ENCODE measurements at regions not wholly inside any gene's neighbourhood (a gene's known extent, or its start where the extent isn't known, plus 50 kb on each side); places are given as distances from the start of the nearest gene placed in this dataset.
A peak's percentile ranks its signal among the peaks of the same experiment; 100 is the strongest.
"Not testable (repeated sequence)": the region's sequence is repeated elsewhere in the genome, so short reads cannot be mapped to it uniquely, and the experiment has no call there.

DNA sequence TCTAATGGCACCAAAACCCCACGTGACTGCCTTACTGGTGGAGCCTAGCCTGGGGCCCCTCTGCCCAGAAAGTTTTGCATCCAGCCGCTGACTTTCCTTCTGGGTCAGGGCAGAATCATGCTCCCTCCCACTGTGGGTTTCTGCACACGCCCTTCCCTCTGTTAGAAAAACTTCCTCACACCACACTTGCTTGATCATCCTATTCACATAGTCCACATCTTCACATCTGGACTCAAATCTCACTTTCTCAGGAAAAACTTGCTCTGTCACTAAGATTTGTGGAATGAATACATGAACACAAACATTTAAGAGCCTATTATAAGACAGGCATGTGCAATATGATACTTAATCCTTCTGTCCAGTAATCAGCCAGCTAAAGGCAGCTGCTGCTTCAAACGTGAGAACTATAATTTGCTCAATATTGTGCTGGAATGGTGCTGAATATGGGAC lies 274.7 kb downstream of the RND3 start:
- DNase-seq (ENCODE audit: low read depth), result no peak

DNA sequence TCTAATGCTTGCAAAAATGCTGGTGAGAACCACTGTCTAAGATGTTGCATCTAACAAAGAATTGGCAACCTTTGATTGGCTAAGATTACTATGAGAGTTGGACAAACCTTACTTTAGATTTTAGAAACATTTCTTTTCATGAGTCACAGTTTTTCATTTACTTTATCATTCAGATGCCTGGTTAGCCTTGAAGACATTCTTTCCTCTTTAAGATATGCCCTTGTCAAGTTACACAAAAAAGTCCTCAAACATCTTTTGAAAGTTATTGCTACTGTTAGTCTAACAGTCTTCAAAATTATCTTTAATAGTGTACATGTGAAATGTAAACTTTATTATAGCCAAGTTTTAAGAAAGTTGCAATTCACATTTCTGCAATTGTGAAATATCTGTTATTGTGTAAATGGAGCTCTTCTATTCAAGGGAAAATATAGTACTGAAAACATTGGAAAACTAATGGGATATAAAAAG lies 276.3 kb downstream of the RND3 start:
- DNase-seq (ENCODE audit: low read depth), result no peak

DNA sequence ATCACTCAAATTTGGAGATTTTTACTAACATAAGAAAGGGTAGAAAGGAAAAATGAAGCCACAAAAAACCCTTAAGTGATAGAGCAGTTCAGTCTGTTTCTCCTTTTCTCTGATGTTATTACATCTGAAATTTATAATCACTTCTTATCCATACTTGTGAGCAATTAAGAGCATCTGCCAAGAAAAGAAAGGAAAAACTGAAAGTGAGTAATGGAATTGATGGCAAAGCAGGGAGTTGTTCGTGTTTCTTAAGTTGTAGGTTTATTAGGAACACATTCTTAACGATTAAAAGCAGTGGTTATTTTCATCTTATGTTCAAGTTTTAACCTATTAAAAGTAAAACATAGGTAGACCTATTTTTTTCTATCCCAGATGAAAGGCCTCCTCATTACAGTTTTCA lies 277.7 kb downstream of the RND3 start:
- no peak for DNase-seq (ENCODE audit: low read depth)

DNA sequence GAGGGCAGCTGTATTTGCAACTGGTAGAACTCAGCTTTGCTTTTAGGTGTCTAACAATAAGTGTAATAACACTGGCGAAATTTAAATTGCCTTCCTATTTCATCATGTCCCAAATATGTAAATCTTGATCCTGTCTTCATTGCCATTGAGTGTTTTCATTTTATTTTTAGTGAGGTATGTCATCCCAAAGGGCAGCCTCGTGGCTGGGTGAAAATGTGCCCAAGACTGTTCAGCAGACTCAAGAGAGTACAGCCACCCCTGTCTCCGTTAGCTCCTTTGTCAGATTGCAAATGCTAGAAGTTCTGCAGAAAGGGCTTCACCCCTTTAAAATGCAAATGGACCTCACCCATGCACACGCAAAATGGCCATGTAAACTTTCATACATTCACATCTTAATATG lies 278.8 kb downstream of the RND3 start:
- DNase-seq (ENCODE audit: low read depth), result no peak

DNA sequence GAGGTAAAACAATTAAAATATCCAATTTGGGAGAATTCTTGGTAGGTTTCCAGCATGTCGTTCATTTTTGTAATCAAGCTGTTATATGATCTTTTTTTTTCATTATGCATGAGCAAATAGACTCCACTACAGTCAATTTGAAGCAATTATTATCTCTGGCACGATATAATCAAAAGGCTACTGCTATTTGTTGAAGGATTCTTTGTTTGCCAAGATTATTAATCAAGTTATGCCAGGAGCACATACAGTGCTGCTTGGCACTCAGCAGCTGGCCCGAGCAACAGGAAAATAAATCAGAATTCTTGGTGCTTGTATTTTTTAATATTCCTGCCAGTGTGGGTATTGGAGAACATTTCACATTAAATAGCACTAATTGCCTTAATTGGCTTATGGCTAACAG lies 279.5 kb downstream of the RND3 start:
- DNase-seq (ENCODE audit: low read depth), result no peak

DNA sequence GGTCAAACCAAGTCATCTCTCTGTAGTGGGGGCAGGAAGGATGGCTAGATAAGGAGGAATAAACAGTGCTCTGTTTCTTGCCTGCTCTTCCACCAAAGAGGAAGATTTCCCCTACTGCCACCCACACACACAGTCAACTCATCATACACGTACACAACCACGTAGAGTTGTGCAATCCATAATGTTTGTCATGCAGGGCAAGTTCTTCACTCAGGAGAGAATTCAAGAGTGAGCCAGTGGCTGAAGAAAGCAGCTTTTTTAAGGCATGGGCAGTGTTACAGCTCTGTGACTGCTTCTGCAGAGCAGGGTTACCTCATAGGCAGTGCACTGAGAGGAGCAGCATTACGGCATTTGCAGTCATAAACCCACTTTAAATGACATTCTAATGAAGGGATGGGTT lies 283.0 kb downstream of the RND3 start:
- DNase-seq (ENCODE audit: low read depth), result peak; percentile 2

DNA sequence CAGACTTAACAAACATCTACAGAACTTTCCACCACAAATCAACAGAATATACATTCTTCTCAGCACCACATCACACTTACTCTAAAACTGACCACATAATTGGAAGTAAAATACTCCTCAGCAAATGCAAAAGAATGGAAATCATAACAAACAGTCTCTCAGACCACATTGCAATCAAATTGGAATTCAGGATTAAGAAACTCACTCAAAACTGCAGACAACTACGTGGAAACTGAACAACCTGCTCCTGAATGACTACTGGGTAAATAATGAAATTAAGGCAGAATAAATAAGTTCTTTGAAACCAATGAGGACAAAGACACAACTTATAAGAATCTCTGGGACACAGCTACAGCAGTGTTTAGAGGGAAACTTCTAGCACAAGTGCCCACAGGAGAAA lies 292.7 kb downstream of the RND3 start:
- DNase-seq (ENCODE audit: low read depth), result not testable (repeated sequence)

DNA sequence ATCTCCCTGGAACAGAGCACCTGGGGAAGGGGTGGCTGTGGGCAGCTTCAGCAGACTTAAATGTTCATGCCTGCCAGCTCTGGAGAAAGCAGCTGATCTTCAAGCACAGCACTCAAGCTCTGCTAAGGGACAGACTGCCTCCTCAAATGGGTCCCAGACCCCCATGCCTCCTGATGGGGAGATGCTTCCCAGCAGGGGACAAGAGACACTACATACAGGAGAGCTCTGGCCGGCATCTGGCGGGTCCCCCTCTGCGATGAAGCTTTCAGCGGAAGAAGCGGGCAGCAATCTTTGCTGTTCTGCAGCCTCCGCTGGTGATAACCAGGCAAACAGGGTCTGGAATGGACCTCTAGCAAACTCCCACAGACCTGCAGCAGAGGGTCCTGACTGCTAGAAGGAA lies 294.8 kb downstream of the RND3 start:
- DNase-seq (ENCODE audit: low read depth), result no peak

DNA sequence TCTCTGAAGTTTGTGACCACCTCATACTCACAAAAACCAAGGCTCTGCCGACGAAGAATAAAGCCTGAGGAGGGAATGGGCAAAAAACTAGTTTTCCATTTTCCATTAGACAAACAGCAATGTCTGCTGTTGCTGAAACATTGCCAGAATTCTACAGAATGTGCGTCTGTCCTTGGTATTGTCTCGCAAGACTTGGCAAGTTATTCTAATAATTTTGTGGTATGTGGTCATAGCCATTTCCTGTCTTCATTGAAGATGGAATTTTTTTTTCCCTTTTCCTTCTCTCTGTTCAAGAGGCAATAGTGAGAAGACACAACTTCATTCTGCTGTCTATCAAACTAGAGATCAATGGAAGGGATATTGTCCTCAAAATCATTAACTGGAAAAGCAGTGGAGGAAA lies 296.1 kb downstream of the RND3 start:
- no peak for DNase-seq (ENCODE audit: low read depth)

DNA sequence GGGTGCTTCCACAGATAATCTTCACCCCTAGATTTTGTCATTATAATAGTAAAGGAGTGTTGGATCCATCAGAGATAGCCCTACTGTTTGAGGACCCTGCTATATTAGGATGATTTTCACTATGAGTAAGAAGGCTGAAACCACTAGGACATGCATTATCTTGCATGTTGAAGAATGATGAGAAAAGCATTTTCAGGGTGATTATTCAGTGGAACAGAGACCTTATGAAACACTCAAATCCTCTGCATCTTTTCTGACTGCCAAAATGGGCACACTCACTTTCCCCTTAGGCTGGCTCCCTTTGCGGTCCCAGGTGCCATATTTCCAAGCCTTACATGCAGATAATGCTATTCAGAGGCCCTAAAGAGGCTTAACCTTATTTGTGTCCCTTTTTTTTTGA lies 296.9 kb downstream of the RND3 start:
- no peak for DNase-seq (ENCODE audit: low read depth)

DNA sequence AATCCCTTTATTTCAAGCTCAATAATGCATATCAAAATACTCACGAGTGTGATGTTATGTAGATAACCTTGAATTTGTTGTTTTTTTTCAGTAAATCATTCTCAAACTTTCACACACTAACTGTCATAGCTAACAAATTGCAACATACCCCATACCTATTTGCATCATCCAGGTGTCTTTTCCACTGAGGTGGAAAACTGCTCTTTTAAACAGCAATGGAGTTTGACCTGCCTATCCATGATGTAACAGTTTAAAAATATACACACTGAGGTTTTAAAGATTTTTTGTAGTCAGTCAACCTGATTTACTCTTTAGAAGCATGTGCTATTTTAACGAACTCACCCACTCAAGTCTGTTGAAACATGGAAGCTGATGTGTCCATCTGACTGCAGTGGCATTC lies 298.7 kb downstream of the RND3 start:
- no peak for DNase-seq (ENCODE audit: low read depth)

DNA sequence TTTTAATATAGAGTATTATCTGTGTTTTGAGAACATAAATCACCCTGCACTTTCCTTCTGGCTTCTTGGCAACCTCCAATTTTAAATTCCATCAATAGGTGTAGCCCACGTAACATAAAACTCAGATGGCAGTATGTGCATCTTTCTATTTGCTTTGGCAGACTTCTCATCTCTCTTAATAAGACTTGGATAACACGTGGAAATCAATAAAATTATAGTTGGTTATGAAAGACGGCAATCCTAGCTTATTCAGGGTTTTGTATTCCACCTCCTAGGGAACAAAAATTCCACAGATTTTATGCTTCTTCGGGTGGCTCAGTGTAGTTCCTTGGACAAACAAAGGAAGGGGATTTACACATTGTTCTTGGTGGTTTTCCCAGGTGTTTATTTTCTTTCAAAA lies 299.3 kb downstream of the RND3 start:
- DNase-seq (ENCODE audit: low read depth), result no peak

DNA sequence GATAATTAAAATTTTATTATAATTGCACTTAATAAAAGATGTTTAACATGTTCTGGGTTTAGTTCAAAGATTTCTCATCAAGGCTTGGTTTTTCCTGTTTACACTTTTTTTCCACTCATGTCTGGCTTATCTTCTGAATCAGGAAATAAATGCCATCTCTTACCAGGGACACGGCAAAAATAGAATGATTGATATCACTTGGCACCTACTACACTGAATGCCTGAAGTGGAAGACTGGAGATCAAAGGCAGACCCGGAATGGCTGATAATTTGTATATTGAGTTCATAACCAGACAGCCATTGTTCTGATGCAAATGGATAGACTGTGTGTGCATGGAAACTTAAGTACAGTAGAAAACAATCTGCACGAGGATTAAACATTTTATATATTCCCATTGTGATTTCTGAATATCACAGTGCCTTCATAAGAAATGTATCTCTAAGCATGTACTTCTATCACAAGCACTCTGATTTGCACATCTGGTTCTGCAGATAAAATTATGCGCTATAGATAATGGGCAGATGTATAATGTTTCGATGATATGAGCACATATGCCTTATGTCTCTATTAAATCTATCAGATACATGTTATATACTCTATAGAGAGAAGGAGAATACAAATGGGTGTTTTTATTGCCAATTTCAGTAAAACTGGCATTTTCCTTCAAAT lies 304.8 kb downstream of the RND3 start:
- DNase-seq (ENCODE audit: low read depth), result no peak

DNA sequence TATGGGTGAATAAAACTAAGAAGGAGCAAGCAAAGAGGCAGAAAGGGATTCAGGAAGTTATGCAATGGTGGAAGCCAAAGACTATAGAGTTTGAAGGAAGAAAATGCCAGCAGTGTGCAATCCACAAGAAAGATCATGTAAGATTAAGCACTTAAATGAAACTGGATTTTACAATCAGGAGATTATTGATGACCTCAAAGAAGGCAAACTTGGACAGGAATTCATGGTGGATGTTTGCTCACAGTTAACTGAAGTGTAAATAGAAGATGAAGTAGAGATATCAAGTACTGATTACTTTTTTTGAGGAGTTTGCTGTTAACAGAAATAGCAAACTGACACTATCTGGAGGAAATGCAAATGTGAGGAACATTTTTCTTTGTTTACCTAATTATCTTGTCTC lies 308.9 kb downstream of the RND3 start:
- DNase-seq (ENCODE audit: low read depth), result no peak

DNA sequence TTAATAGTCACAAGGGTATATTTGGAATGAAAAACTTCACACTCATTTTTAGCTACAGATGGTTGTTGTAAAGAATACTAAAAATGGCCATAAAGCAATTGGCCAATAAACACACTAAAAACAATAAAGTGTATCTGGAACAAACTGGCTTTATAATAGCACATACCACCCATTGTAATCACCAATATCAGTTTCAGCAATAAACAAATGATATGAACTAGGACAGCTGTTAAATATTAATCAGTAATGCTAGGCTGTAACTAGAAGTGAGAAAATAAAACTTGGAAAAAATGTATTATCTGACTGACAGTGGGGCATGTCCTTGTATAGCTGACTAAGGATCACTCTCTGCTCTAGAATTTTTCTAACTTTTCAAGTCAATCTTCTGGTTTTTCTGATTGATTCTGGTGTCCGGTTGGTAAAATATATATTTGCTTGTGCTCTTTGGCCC lies 312.5 kb downstream of the RND3 start:
- no peak for DNase-seq (ENCODE audit: low read depth)

DNA sequence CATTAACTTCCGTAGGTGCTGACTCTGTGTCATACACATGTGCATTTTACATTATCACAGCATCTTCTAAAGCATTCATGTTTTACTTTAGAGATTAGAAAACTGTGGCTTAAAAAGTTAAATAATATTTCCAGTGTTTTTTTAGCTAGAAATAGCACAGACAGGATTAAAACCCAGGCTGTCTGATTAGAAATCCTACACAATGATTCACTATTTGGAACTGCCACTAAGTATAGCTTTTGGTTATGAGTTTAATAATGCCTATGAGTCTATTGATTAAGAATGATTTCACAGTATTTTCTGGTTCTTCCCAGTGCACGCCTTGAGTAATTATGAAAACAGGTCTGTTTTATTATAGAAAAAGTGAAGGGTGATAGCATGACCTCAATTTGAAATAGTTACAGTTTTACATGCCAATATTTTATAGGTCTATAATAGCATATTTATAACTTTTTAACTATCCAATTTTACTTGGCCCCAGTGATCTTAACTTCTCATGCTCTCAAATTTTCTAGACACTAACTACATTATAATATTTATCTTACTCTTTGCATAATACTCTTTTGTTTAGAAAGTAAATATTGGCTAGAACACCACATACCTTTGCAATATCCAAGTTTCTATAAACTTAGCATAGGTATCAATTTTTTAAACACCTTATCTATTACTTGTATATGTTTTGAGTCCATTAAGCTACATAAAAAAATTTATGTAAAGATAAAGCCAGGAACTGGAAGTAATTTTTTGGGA lies 313.2 kb downstream of the RND3 start:
- no peak for DNase-seq (ENCODE audit: low read depth)

DNA sequence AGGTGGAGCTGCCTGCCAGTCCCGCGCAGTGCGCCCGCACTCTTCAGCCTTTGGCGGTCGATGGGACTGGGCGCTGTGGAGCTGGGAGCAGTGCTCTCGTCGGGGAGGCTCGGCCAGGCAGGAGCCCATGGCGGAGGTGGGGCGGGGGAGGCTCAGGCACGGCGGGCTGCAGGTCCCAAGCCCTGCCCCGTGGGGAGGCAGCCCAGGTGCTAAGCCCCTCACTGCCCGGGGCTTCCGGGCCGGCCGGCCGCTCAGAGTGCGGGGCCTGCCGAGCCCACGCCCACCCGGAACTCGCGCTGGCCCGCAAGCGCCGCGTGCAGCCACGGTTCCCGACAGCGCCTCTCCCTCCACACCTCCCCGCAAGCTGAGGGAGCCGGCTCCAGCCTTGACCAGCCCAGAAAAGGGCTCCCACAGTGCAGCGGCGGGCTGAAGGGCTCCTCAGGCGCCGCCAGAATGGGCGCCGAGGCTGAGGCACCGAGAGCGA lies 316.4 kb downstream of the RND3 start:
- no peak for DNase-seq (ENCODE audit: low read depth)

DNA sequence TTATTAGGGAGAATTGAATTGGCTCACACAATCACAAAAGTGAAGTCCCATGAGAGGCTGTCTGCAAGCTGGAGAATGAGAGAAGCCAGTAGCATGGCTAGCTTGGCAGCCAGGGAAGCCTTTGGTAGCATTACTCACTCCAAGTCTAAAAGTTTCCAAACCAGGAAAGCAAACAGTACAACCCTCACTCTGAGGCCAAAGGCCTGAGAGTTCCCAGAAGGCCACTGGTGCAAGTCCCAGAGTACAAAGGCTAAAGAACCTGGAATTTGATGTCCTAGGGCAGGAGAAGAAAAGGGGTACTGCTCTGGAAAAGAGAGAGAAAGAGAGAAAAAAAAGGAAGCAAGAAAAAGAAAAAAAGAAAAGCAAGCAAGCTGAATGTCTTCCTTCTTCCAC lies 318.2 kb downstream of the RND3 start:
- peak; percentile 32 for DNase-seq (ENCODE audit: low read depth)

DNA sequence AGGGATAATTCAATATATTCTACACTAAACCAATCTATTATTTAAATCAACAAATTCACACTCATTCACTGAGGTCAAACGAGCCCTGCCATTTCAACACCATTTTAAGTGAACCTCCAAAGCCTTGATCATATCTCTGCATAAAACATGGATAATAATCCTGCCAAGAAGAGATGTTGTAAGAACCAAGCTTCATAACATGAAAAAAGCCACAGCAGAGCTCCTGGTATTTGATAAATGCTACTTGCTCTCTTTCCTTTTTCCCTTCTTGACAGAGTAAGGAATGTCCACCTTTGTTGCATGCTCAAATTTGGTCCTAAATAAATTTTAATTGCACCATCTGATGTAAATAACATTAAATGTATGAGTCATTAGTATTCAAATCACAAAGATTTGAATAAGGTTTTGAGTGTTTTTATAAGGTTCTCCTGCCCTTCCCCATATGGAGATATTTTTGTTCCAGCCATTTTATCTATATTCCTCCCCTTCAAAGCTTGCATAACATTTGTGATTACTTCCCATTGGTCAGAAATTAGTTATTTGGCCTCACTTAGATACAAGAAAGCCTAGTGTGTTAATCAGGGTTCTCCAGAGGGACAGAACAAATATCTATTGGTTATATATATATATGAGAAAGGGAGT lies 318.8 kb downstream of the RND3 start:
- DNase-seq (ENCODE audit: low read depth), result no peak

DNA sequence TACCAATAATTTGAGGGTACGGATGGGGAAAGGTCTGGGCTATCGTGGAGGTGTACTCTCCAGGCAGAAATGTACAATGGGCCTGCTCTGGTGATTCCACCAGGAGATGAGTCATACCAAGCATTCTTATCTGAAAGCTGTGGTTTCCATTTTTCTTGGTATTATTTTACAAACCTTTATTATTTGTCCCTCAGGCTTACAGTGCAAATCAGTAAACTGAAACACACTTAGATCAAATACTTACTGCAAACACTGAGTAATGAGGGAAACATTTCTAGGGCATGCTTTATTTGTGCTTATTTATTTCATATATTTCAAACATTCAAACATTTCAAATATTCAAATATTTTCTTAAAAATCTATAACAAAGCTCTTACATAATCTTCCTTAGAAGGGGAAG lies 319.8 kb downstream of the RND3 start:
- peak; percentile 68 for DNase-seq (ENCODE audit: low read depth)

DNA sequence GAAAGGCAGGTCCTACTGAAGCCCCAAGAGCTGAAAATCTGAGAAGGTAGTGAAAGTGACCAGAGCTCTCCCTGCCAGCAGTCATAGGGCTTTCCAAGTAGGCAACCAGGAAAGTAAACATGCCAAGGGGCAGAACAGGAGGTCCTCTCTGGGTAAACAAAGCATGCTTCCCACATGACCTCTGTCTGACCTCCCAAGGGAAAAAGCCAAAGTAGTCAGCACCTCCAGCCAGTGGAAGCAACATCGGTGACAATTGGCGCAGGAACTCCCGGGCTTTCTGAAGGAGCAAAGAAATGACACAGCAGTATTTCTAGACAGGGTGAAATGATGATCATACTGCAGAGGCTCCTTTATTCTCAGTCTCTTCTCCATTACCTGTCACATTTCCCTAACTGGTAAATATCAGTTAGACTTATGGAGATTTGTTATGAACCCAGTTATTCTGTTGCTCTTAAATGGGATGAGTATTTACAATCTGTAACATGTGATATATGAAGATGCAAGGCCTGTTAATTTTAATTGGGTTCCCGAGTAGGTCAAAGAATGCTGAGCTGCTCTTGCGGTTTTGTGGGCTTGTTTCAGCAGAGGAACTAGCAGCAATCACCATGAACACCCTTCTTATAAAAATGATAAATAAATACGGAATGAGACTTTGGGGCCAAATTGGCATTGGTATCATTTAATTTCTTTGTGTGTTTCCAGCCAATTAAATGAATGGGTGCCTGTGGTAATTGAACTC lies 321.0 kb downstream of the RND3 start:
- peak; percentile 74 for DNase-seq (ENCODE audit: low read depth)

DNA sequence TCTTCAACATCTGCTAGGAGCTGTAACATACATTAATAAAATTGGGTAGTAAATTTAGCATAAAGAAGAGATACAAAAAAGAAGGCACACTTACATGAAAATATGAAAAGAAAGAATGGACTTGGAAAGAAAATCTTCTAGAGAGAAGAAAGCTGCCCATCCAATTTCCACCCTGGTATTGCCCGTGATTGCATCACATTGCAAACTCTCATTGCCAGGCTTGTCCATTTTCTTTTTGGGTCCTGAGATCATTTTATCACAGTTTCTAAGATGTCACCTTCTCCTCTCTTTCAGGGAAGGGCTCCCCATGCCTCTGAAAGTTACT lies 321.5 kb downstream of the RND3 start:
- DNase-seq (ENCODE audit: low read depth), result no peak

Measured in Daoy (cell line).